ENCODE measurements at regions not wholly inside any gene's neighbourhood (a gene's known extent, or its start where the extent isn't known, plus 50 kb on each side); places are given as distances from the start of the nearest gene placed in this dataset.

GRCh38 chr12:5292651-5293050 lies 139.3 kb upstream of the NTF3 start (continued):
- no peak for TF ChIP-seq ETS1 (IDR thresholded peaks at IDR 0.05)
- TF ChIP-seq STAT1 (IDR thresholded peaks at IDR 0.05; ENCODE audit: unreplicated experiment), result no peak

GRCh38 chr12:5293773-5294172 lies 138.1 kb upstream of the NTF3 start:
- Histone ChIP-seq H3K4me3 (no peak overlapping the region), H3K36me3 (ENCODE audit: insufficient read depth) (no peaks in the 10 kb centered on the region; the same call in 1 of the 2 replicates), H3K4me2 (no peak overlapping the region), H3F3A (replicated peaks; ENCODE audit: low read depth) (no peaks in the 10 kb centered on the region), H3K27ac (ENCODE audit: low read depth) (no peak overlapping the region), H3K27me3 (ENCODE audit: insufficient read depth) (no peaks in the 10 kb centered on the region), H3K9me2 (ENCODE audit: insufficient read depth) (peaks cover 13% of the 10 kb centered on the region; the same call in 1 of the 2 replicates), H3K79me2 (replicated peaks; ENCODE audit: insufficient read depth) (no peaks in the 10 kb centered on the region), H2AFZ (no peak overlapping the region), H3K4me1 (ENCODE audit: insufficient read depth) (peaks cover 20% of the 10 kb centered on the region), H4K20me1 (replicated peaks; ENCODE audit: insufficient read depth) (no peaks in the 10 kb centered on the region)
- DNase-seq (ENCODE audit: low spot score) (no peak), ATAC-seq (no peak)
- Mint-ChIP-seq H3K4me3 (no peak overlapping the region), H3K27me3 (ENCODE audit: insufficient read depth, low read depth, poor library complexity) (peaks cover 3% of the 10 kb centered on the region), H3K36me3 (ENCODE audit: low read depth) (peaks cover 13% of the 10 kb centered on the region; the same call in 2 of the 3 replicates), H3K9me3 (peaks cover 8% of the 10 kb centered on the region; the same call in 2 of the 3 replicates), H3K4me1 (peaks cover 20% of the 10 kb centered on the region), H3K27ac (no peak overlapping the region)
- TF ChIP-seq STAT1 (IDR thresholded peaks at IDR 0.05; ENCODE audit: unreplicated experiment) (no peak), EZH2phosphoT487 (IDR thresholded peaks at IDR 0.05; ENCODE audit: unreplicated experiment) (no peak), ZNF331 (CRISPR knock-in tag; IDR thresholded peaks at IDR 0.05; ENCODE audit: low read depth) (no peak), POLR2AphosphoS5 (IDR thresholded peaks at IDR 0.05; ENCODE audit: low read depth) (no peak), ETS1 (IDR thresholded peaks at IDR 0.05) (no peak), CREB1 (CRISPR knock-in tag; IDR thresholded peaks at IDR 0.05; ENCODE audit: low read depth) (no peak), EZH2 (IDR thresholded peaks at IDR 0.05; ENCODE audit: low read depth, unreplicated experiment) (no peak), NANOG (IDR thresholded peaks at IDR 0.05; ENCODE audit: borderline replicate concordance) (no peak), ZNF114 (CRISPR knock-in tag; IDR thresholded peaks at IDR 0.05) (no peak), REST (IDR thresholded peaks at IDR 0.05; ENCODE audit: unreplicated experiment) (no peak), ZNF462 (CRISPR knock-in tag; IDR thresholded peaks at IDR 0.05) (no peak), CTCF (conservative IDR thresholded peaks at IDR 0.05; ENCODE audit: low read depth in 2 of 2) (no peak)
